D721Med (cell line): ENCODE measurements at regions not wholly inside any gene's neighbourhood (a gene's known extent, or its start where the extent isn't known, plus 50 kb on each side); places are given as distances from the start of the nearest gene placed in this dataset.

ENCODE experiments used
- DNase-seq: peaks from one replicate; pipeline ENCODE4 v3.0.0; 2011; ENCODE audit warnings: low spot score; ENCODE audit not compliant: insufficient read length
- FAIRE-seq: peaks from 2 replicates; lab custom pipeline; 2011; peaks lifted over from hg19 to GRCh38; lab: Jason Lieb, UNC
- CTCF ChIP-seq: IDR thresholded peaks from 2 replicates; pipeline ENCODE4 v1.5.1; 2012; ENCODE audit warnings: mild to moderate bottlenecking, control low read depth; ENCODE audit not compliant: insufficient read depth; ENCODE audit errors: missing control alignments

- DNase-seq (no peak), FAIRE-seq (no peak)
- no peak for TF ChIP-seq CTCF
Observed at GRCh38 chr2:16209799-16210198, 269.4 kb downstream of the MYCN start.

- DNase-seq = no peak
- TF ChIP-seq CTCF = no peak
- no peak for FAIRE-seq
Observed at GRCh38 chr2:16208921-16209320, 268.6 kb downstream of the MYCN start.

GRCh38 chr2:16208241-16208797 is 268.0 kb downstream of the MYCN start:
- DNase-seq (no peak), FAIRE-seq (no peak)
- TF ChIP-seq CTCF = no peak

GRCh38 chr2:16207611-16208010 is 267.3 kb downstream of the MYCN start:
- FAIRE-seq = no peak
- DNase-seq = no peak
- no peak for TF ChIP-seq CTCF

- FAIRE-seq = no peak
- TF ChIP-seq CTCF = no peak
- DNase-seq = no peak
Observed at GRCh38 chr2:16207151-16207550, 266.8 kb downstream of the MYCN start.

- FAIRE-seq (no peak), DNase-seq (no peak)
- TF ChIP-seq CTCF = no peak
Observed at GRCh38 chr2:16206191-16206944, 266.0 kb downstream of the MYCN start.

GRCh38 chr2:16205631-16206030 is 265.3 kb downstream of the MYCN start:
- FAIRE-seq (no peak), DNase-seq (no peak)
- TF ChIP-seq CTCF = no peak
